A549 (cell line): ENCODE measurements at regions not wholly inside any gene's neighbourhood (a gene's known extent, or its start where the extent isn't known, plus 50 kb on each side); places are given as distances from the start of the nearest gene placed in this dataset.

Experiments
- CTCF ChIP-seq: fragments of >200 bp; sonication (Bioruptor Twin); formaldehyde crosslinking; IDR thresholded peaks from 3 replicates; pipeline ENCODE4 v1.5.1; 2016
- MAX ChIP-seq: IDR thresholded peaks from 2 replicates; pipeline ENCODE4 v1.6.1; 2012

GRCh38 chr12:25322351-25322750 is 71.6 kb upstream of the KRAS start:
- TF ChIP-seq CTCF: no peak
- TF ChIP-seq MAX: no peak
